BE2C (cell line): ENCODE measurements at regions not wholly inside any gene's neighbourhood (a gene's known extent, or its start where the extent isn't known, plus 50 kb on each side); places are given as distances from the start of the nearest gene placed in this dataset.
"Not testable (repeated sequence)": the region's sequence is repeated elsewhere in the genome, so short reads cannot be mapped to it uniquely, and the experiment has no call there.

Experiments used
- DNase-seq: peaks from one replicate; pipeline ENCODE4 v3.0.0-alpha.2; 2020
- H3K27me3 ChIP-seq: fragments of 250-450 bp; sonication (Bioruptor Pico); 2 replicates; pipeline ENCODE4 v1.5.1; 2020; ENCODE audit warnings: mild to moderate bottlenecking
- H3K36me3 ChIP-seq: fragments of 250-450 bp; sonication (Bioruptor Pico); 2 replicates; pipeline ENCODE4 v1.5.1; 2020; ENCODE audit warnings: mild to moderate bottlenecking
- H3K4me1 ChIP-seq: fragments of 250-450 bp; sonication (Bioruptor Pico); 2 replicates; pipeline ENCODE4 v1.5.1; 2020
- H3K4me3 ChIP-seq: 2 replicates; pipeline ENCODE4 v1.5.1; 2011; ENCODE audit warnings: low read depth, low read length
- H3K9me3 ChIP-seq: fragments of 250-450 bp; sonication (Bioruptor Pico); 2 replicates; pipeline ENCODE4 v1.5.1; 2020
- CTCF ChIP-seq: IDR thresholded peaks from 2 replicates; pipeline ENCODE4 v1.5.1; 2012; ENCODE audit warnings: mild to moderate bottlenecking, low read depth, low read length

- DNase-seq, result no peak
- no peaks in the 10 kb centered on the region for H3K4me1 ChIP-seq
- no peak overlapping the region for H3K4me3 ChIP-seq
- H3K27me3 ChIP-seq, result no peaks in the 10 kb centered on the region
- H3K9me3 ChIP-seq, result no peaks in the 10 kb centered on the region
- no peaks in the 10 kb centered on the region for H3K36me3 ChIP-seq
- no peak for TF ChIP-seq CTCF
Observed at GRCh38 chr7:91570560-91570959, 306.3 kb downstream of the FZD1 start.

GRCh38 chr7:91571601-91572000 lies 307.4 kb downstream of the FZD1 start:
- Histone ChIP-seq H3K36me3 (no peaks in the 10 kb centered on the region), H3K27me3 (no peaks in the 10 kb centered on the region), H3K4me1 (no peaks in the 10 kb centered on the region), H3K9me3 (no peaks in the 10 kb centered on the region), H3K4me3 (no peak overlapping the region)
- TF ChIP-seq CTCF, result no peak
- DNase-seq, result no peak

- TF ChIP-seq CTCF, result no peak
- no peak for DNase-seq
- H3K4me3 ChIP-seq, result no peak overlapping the region
Observed at GRCh38 chr7:91573405-91573804, 307.1 kb downstream of the MTERF1 start.

GRCh38 chr7:91576459-91576858 lies 304.0 kb downstream of the MTERF1 start:
- H3K4me1 ChIP-seq, H3K4me3 ChIP-seq, H3K27me3 ChIP-seq, H3K36me3 ChIP-seq, H3K9me3 ChIP-seq, DNase-seq: not testable (repeated sequence)

More at GRCh38 chr7:91573405-91573804, 307.1 kb downstream of the MTERF1 start:
- no peaks in the 10 kb centered on the region for H3K27me3 ChIP-seq
- H3K36me3 ChIP-seq, result no peaks in the 10 kb centered on the region
- H3K9me3 ChIP-seq, result no peaks in the 10 kb centered on the region
- H3K4me1 ChIP-seq, result no peaks in the 10 kb centered on the region

- H3K4me1 ChIP-seq, result no peaks in the 10 kb centered on the region
- no peaks in the 10 kb centered on the region for H3K36me3 ChIP-seq
- no peaks in the 10 kb centered on the region for H3K9me3 ChIP-seq
- H3K27me3 ChIP-seq, result no peaks in the 10 kb centered on the region
- H3K4me3 ChIP-seq, result no peak overlapping the region
- no peak for DNase-seq
- no peak for TF ChIP-seq CTCF
Observed at GRCh38 chr7:91579837-91580236, 300.7 kb downstream of the MTERF1 start.

GRCh38 chr7:91582799-91583477 lies 297.6 kb downstream of the MTERF1 start:
- Histone ChIP-seq H3K4me3 (no peak overlapping the region), H3K4me1 (no peaks in the 10 kb centered on the region), H3K9me3 (no peaks in the 10 kb centered on the region), H3K36me3 (no peaks in the 10 kb centered on the region), H3K27me3 (no peaks in the 10 kb centered on the region)
- DNase-seq, result no peak
- no peak for TF ChIP-seq CTCF

GRCh38 chr7:91596287-91596686 lies 284.2 kb downstream of the MTERF1 start:
- no peaks in the 10 kb centered on the region for H3K27me3 ChIP-seq

More at GRCh38 chr7:91596287-91596686, 284.2 kb downstream of the MTERF1 start:
- no peak for TF ChIP-seq CTCF
- Histone ChIP-seq H3K9me3 (no peaks in the 10 kb centered on the region), H3K36me3 (no peaks in the 10 kb centered on the region), H3K4me1 (no peaks in the 10 kb centered on the region), H3K4me3 (no peak overlapping the region)
- no peak for DNase-seq
